ENCODE measurements at regions not wholly inside any gene's neighbourhood (a gene's known extent, or its start where the extent isn't known, plus 50 kb on each side); places are given as distances from the start of the nearest gene placed in this dataset.

DNA sequence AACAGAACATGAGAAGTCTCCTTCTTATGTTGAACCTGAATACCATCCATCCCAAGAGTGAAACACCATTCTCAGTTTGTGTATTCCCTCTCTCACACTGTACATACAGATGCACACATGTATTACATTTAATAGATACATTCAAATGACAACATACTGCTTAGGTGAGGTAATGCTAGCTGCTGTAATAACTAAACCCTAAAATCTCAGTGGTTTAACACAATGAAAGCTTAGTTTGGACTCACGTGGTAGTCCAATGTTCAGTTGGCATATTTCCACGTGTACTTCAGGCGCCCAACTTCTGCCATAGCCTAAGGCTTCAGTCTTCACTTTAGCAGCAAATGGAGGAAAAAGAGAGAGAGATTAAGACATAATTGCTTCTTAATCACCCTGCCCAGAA lies 351.1 kb upstream of the PMFBP1 start:
- Histone ChIP-seq H3K14ac (ENCODE audit: insufficient read length) (no peak overlapping the region), H3K18ac (ENCODE audit: extremely low read depth, low read length) (no peak overlapping the region), H3K4me3 (ENCODE audit: extremely low read depth in 1 of 4, insufficient read depth in 2 of 4, low read depth in 3 of 4, low read length in 4 of 4) (no peak overlapping the region), H2AK5ac (ENCODE audit: low read depth, low read length) (no peak overlapping the region), H3K4me2 (ENCODE audit: insufficient read depth in 1 of 2, low read depth in 2 of 2, low read length in 2 of 2) (no peak overlapping the region), H2BK5ac (ENCODE audit: low read depth, low read length) (no peak overlapping the region), H3K23ac (ENCODE audit: insufficient read length) (no peak overlapping the region), H2BK15ac (ENCODE audit: low read length) (no peak overlapping the region), H3K9me3 (ENCODE audit: insufficient read depth in 2 of 2, low read depth in 1 of 2, low read length in 1 of 2) (peaks cover 4 to 5% of the 10 kb centered on the region in 2 experiments; a peak in 2 of 4 replicates), H2BK120ac (replicated peaks; ENCODE audit: low read depth, low read length) (no peak overlapping the region), H2BK20ac (ENCODE audit: low read length) (no peak overlapping the region), H2BK12ac (ENCODE audit: low read depth, low read length) (no peak overlapping the region), H4K20me1 (replicated peaks in 1 of 2; ENCODE audit: control insufficient read depth in 1 of 2, insufficient read depth in 2 of 2, low read length in 2 of 2) (no peaks in the 10 kb centered on the region), H3K79me2 (ENCODE audit: control insufficient read depth in 1 of 2, insufficient read depth in 2 of 2, low read length in 2 of 2) (no peaks in the 10 kb centered on the region), H3K27ac (ENCODE audit: low read depth, low read length) (no peak overlapping the region), H3K79me1 (ENCODE audit: low read depth, low read length) (no peaks in the 10 kb centered on the region), H4K91ac (replicated peaks; ENCODE audit: insufficient read length, low read length) (no peak overlapping the region), H2AFZ (ENCODE audit: low read length) (no peak overlapping the region), H3K4me1 (replicated peaks in 1 of 4; ENCODE audit: control insufficient read depth in 3 of 4, insufficient read depth in 4 of 4, low read length in 3 of 4) (no peaks in the 10 kb centered on the region), H3K36me3 (ENCODE audit: control insufficient read depth in 2 of 4, insufficient read depth in 4 of 4, low read length in 3 of 4) (peaks cover 0 to 16% (median 2%) of the 10 kb centered on the region in 4 experiments; a peak in 5 of 8 replicates), H3K4ac (replicated peaks; ENCODE audit: insufficient read length, low read depth, low read length) (no peak overlapping the region), H3K9ac (replicated peaks in 1 of 4; ENCODE audit: extremely low read depth in 1 of 4, low read depth in 3 of 4, low read length in 3 of 4) (no peak overlapping the region), H4K5ac (ENCODE audit: insufficient read length, low read depth, low read length) (no peak overlapping the region), H3K27me3 (replicated peaks in 1 of 4; ENCODE audit: control insufficient read depth in 3 of 4, extremely low read depth in 1 of 4, insufficient read depth in 3 of 4, low read length in 3 of 4) (no peaks in the 10 kb centered on the region), H3K56ac (replicated peaks; ENCODE audit: insufficient read length, low read depth, low read length) (no peak overlapping the region), H3K23me2 (ENCODE audit: low read depth, low read length) (no peaks in the 10 kb centered on the region), H4K8ac (ENCODE audit: extremely low read depth, insufficient read depth, low read length) (no peak overlapping the region)
- ChIA-PET POLR2A (ENCODE audit: partially characterized antibody) (no interaction called here), CTCF (ENCODE audit: partially characterized antibody) (interaction anchor here (0.6 to 0.7 kb wide), 2 partner anchors 284 to 324 kb away, joined by 3 read pairs; no protein-coding TSS in a partner anchor)
- DNase-seq (ENCODE audit: low read depth in 1 of 2, low spot score in 2 of 2) (no peak), FAIRE-seq (no peak)
- no peak for TF ChIP-seq RNF2 (IDR thresholded peaks at IDR 0.05; ENCODE audit: borderline replicate concordance, low read depth, low read length, missing control alignments, poor library complexity, severe bottlenecking)
- no peak for TF ChIP-seq HDAC6 (IDR thresholded peaks at IDR 0.05; ENCODE audit: low read depth, low read length)
- TF ChIP-seq RFX5 (IDR thresholded peaks at IDR 0.05; ENCODE audit: borderline replicate concordance, low read depth, low read length), result no peak
- no peak for TF ChIP-seq NRF1 (IDR thresholded peaks at IDR 0.05; ENCODE audit: low read depth, low read length)
- no peak for TF ChIP-seq CBX5 (IDR thresholded peaks at IDR 0.05; ENCODE audit: low read depth, low read length)
- no peak for TF ChIP-seq POU5F1 (IDR thresholded peaks at IDR 0.05; ENCODE audit: low read depth, low read length)
- no peak for TF ChIP-seq SIRT6 (IDR thresholded peaks at IDR 0.05; ENCODE audit: low read length)
- TF ChIP-seq ASH2L (IDR thresholded peaks at IDR 0.05; ENCODE audit: low read length), result no peak
- no peak for TF ChIP-seq FOSL1 (IDR thresholded peaks at IDR 0.05; ENCODE audit: insufficient read depth, low read depth, low read length)
- no peak for TF ChIP-seq SP2 (IDR thresholded peaks at IDR 0.05; ENCODE audit: low read length)
- no peak for TF ChIP-seq GTF2F1 (IDR thresholded peaks at IDR 0.05; ENCODE audit: borderline replicate concordance, low read depth, low read length)
- no peak for TF ChIP-seq KDM4A (IDR thresholded peaks at IDR 0.05; ENCODE audit: low read depth, low read length, severe bottlenecking)
- TF ChIP-seq SUZ12 (IDR thresholded peaks at IDR 0.05; ENCODE audit: low read length), result no peak
- no peak for TF ChIP-seq EP300 (IDR thresholded peaks at IDR 0.05; ENCODE audit: borderline replicate concordance in 1 of 2, low read depth in 2 of 2, low read length in 2 of 2)
- no peak for TF ChIP-seq TBP (IDR thresholded peaks at IDR 0.05; ENCODE audit: low read depth, low read length)
- 95% methylated on average over 3 of the region's 3 CpGs; no CpG with 5 or more reads in 1 of the 2 experiments for WGBS, 2 experiments (ENCODE audit: extremely low coverage in 1 of 2, insufficient coverage in 1 of 2, insufficient read length in 1 of 2, insufficient replicate concordance in 2 of 2, low coverage in 1 of 2, low lambda C conversion rate in 2 of 2, missing lambda C conversion rate in 1 of 2)
